HG03432 (cell line): ENCODE measurements at regions not wholly inside any gene's neighbourhood (a gene's known extent, or its start where the extent isn't known, plus 50 kb on each side); places are given as distances from the start of the nearest gene placed in this dataset.

Source experiments
- ATAC-seq: cut with Tn5 transposase; IDR thresholded peaks from one replicate; pipeline ENCODE4 v1.9.1; 2021; ENCODE audit warnings: mild to moderate bottlenecking, moderate library complexity; ENCODE audit not compliant: unreplicated experiment

DNA sequence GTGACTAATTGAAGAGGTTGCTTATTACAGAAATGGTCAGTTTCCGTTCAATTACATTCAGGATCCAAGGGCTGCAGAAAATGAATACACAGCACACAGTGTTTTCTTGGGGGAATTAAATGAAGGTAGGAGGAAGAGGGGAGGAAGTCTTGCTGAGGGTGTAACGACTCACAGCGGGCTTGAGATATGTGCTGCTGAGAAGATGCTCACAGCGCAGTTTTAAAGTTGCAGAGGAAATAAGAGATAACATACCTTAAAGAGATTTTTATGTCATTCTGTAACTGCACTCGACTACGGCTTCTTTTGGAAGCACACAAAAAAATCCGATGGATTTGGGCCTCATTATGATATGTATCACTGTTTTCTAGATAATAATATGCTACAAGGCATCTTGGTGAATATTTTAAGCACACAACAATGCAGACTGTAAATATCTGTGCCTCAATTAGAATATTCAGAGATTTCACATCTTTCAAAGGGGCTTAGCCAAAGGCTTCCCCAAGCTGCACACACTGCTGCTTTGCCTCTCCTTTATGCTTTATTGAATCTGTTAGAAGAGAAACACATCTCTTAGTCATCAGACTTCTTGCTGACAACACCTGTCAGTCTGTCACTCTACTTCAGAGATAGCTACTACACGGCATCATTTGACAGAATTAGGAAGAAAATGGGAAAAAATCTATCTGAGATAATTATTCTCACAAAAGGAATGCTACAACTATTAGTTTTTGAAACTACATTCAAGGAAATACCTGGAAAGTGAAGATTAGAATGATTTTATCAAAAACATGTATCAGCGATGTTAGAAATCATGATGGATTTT, 773.2 kb downstream of the OTOL1 start:
- no peak for ATAC-seq

DNA sequence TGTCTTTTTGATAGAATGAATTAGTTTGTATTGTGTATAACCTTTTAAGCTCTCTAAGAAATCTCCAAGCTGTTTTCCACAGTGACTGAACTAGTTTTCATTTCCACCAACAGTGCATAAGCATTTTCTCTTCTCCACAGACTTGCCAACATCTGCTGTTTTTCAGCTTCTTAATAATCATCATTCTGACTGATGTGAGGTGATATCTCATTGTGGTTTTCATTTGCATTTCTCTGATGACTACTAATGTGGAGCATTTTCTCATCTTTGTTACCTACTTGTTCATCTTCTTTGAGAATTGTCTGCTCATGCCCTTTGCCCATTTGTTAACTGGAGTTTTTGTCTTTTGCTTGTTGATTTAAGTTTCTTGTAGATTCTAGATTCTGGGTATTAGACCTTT, 777.5 kb downstream of the OTOL1 start:
- ATAC-seq, result no peak

DNA sequence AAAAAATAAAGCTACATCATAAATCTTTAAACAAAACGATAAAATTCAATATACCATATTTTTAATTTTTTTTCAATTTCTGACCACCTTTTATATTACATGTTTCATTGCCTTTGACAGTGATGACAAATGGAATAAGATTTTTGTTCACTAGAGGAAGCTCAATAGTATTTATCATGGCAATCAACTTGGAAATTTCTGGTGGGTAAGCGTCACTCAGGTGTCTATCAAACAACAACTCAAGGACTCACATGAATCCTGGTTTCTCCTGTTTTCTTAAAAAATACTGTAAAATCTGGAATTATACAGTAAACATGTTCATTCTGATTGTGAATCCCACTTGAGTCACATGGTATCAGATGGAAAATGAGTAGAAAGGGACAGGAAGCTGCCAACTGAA, 782.2 kb downstream of the OTOL1 start:
- ATAC-seq, result no peak

DNA sequence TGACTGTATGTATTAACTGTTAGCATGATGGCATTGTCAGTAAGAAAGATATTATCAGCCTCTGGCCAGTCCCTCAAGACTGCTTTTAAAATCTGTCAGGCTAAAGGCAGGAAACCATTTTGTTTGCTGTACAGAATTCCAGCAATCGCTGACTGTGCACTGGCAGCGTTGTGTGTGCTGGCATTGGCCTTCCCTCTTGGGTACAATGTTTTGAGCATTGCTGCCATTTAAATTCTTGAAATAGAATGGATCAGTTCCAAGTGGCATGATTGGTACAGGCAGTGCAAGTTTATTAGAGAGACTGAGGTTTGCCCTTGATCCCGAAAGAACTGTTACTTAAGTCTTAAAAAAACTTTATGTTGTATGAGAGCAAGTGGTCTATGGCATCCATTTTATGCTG, 788.7 kb downstream of the OTOL1 start:
- ATAC-seq, result no peak

DNA sequence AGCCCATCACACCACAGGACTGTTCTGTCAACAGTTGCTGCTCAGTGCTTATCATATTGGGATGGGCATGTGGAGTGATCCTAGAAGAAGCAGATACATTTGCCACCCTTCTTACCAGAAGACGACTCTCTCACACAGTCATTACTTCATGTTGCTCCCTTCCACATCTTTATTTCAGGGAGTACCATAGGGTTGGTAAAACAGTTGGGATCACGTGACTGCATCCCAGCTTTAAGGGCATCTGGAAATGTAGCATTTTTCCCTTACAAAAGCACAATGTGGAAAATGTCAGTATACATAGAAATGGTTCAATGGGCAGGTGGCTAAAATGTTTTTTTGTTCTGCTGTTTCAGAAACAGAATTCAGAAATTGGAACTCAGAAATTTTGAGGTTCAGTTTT, 791.0 kb downstream of the OTOL1 start:
- ATAC-seq, result no peak

DNA sequence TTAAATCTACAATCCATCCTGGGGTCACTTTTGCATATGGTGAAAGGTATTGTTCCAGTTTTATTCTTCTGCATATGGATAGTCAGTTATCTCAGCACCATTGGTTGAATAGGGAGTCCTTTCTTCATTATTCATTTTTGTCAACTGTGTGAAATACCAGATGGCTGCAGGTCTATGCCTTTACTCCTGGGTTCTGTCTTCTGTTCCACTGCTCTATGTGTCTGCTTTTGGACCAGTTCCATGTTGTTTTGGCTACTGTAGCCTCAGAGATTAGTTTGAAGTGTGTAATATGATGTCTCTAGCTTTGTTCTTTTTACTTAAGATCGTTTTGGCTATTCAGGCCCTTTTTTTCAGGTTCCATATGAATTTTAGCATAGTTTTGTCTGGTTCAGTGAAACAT, 795.8 kb downstream of the OTOL1 start:
- no peak for ATAC-seq

DNA sequence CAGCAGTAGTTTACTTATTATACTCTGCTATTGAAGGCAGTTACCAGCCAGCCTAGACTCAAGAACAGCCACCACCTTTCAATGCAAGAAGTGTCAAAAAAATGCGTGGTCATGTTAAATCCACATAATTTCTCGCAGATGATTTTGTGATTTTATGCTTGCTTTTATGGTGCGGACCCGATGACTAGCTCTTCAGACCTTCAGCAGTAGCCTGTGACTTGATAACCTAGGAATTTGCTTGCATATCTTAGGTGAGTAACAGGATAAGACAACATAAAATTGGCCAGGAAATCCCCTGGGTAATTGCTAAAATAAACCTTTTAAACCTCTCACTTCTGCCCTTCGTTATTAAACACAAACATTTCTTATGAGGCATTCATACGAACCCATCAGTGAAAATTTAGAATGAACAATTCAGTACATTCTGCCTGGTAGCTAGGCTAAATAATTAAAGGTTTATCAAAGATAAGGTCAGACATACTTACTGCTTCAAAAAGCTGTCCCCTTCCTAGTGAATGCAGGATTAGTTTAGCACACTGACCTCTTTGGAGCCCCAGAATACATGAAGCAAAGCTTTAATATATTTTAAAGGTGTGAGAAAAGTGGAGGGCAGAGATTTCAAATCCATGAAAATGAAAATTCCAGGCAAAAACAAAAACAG, 798.8 kb downstream of the OTOL1 start:
- ATAC-seq, result no peak

DNA sequence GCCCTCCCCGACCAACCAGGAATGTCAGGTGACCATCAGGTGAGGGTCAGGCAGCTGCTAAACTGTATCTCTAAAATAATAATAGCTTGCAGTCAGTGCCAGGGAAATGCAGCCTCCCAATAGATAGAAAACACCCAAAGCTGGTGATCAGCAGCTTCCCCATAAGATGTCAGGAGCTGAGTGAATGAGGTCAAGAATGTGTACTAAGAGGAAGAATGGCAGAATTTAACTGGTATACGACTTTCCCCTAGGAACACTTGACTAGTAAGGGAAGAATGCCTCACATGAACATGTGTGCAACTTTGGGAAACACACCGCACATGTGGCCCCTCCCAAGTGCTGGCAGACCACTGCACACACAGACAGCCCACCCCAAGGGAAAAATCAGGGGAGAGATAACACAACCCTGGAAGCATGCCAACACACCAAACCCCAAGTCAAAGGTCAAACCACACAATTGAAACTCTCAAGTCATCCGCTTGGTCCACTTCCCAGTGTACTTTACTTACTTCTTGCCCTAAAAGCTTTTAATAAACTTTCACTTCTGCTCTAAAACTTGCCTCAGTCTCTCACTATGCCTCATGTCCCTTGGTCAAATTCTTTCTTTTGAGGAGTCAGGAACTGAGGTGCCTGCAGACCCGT, 806.5 kb downstream of the OTOL1 start:
- ATAC-seq, result peak; percentile 55

DNA sequence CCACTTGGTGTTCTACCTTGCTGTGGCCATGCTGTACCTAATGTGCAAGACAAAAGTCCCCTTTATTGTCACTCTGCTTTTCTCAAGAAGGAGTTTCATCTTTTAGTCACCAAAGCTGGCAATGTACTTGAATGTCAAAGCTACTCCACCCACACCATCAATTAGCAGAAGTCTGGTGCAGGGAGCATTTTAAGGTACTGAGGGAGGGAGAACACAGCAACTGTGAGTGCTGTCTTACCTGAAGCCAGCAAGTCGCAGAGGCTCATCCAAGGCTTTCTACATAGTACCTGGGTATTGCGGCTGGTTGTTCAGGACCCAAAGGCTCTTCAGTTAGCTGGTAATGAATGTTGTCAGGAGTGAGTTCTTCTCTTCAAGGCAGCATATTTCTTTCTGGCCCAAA, 820.4 kb downstream of the OTOL1 start:
- ATAC-seq, result no peak

DNA sequence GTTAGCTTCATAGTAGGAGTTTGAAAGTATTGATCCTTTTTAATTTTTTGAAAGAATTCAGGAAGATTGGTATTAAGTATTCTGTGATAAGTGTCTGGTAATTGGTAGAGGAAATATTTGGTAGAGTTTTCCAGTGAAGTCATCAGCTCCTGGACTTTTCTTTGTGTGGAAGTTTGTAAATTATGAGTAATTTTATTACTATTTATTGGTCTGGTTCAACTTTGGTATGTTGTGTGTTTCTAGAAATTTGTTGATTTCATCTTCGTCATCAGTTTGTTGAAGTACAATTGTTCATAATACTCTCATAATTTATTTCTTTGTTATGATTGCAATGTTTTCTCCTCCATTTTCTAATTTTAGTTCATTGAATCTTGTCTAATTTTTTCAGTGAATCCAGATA, 832.0 kb downstream of the OTOL1 start:
- ATAC-seq, result no peak

DNA sequence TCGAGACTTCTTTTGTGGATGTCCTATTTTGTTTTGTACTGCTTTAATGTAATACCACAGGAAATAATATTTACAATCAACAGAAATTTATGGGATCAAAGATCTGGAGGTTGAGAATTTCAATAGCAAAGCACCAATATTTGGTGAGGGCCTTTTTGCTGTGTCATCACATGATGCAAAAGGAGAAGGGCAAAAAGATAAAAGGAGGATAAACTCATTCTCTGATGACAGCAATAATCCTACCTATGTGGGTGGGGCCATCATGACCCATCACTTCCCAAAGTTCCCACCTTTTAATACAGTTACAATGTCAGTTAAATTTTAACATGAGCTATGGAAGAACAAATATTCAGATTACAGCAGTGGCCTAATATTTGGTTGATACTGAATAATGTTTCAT, 832.9 kb downstream of the OTOL1 start:
- no peak for ATAC-seq

DNA sequence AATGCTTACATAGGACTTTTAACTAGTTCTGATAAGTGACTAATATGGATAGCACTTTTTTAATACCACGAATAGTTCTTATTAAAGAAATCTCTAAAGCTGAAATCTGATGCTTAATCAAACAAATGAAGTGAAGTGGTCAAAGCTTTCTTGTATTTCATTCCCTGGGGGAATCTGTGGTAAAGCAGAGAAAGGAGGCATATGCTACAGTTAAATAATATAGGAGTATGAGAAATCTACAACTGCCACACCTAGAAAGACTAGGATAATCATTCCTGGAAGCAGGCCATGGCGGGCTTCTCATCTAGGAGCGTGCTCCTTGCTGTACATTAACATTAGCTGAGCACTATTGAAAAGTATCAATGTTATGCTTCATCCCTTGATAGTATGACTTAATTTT, 835.7 kb downstream of the OTOL1 start:
- no peak for ATAC-seq

DNA sequence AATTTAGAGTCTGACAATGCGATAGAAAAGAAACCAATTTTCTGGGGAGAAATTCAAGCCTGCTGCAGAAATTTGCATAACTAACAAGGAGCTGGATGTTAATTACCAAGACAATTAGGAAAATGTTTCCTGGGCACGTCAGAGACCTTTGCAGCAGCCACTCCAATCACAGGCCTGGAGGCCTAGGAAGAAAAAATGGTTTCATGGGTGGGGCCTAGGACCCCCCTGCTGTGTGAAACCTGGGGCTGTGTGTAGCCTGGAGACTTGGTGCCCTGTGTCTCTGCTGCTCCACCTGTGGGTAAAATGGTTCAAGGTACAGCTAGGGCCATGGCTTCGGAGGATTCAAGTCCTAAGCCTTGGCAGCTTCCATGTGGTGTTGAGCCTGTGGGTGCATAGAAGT, 837.9 kb downstream of the OTOL1 start:
- no peak for ATAC-seq

DNA sequence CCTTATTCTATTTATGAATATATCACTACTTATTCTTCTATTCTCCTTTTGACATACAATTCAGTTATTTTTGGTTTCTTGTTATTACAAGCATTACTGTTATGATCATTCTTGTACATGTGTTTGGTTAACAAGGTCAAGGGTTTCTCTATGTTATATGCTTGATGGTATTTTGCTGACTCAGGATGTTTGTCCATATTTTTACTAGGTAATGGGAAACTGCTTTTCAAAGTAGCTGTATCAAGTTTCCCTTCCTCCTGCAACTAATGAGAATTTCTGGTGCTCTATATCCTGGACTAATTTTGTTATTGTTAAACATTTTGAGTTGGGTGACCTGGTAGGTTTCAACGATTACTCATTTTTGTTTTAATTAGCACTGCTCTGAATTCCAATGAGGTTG, 841.0 kb downstream of the OTOL1 start:
- ATAC-seq, result no peak

DNA sequence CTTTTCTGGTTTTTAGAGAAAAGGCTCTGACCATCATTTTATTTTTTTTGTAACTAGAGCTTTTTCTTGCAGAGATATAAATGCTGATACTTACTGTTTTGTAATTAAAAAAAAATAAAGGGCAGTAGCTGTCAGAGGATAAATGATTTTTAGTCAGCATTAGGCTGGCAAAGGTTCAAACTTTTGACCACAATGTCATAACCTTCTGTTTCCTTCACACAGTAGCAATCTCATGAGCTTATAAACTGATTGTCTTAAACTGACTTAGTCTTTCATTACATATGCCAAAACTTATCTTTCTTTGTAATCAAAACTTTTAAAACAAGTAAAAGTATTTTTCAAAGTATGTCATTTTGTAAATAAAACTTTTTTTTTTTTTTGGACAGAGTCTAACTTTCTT, 841.9 kb downstream of the OTOL1 start:
- no peak for ATAC-seq

DNA sequence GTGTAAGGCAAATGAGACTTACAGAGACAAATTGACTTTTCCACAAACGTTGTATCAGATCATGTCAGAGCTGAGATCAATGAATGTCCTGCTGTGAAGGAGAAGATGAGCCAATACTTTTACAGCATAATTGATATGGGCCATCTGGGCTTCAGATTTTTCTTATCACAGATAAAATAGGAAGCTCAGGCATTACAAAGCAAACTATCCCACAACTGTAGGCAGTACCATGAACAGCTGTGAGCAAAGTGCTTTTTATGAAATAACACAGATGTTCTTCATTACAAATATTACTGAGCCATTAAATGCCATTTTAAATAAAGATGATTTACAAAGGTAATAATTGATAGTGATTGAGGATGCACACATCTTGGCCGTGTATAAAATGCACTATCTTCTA, 852.3 kb downstream of the OTOL1 start:
- no peak for ATAC-seq

DNA sequence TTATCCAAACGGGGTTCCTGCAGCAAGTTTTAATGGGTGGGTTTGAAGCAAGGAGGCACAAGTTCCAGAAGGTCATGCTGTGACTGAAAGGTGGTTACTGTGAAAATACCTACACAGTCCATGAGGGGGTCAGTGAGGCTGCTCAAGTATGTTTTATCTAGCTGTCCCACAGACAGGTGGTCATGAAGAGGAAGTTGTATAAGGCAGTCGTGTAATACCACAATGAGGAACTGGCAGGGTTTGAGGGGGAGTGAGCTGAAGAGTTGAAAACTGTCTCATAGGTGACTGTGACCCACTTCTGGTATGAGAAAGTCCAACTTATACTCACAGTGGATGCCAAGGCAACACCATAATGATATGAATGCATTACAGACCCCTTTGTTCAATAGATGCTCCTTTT, 856.8 kb downstream of the OTOL1 start:
- ATAC-seq, result no peak

DNA sequence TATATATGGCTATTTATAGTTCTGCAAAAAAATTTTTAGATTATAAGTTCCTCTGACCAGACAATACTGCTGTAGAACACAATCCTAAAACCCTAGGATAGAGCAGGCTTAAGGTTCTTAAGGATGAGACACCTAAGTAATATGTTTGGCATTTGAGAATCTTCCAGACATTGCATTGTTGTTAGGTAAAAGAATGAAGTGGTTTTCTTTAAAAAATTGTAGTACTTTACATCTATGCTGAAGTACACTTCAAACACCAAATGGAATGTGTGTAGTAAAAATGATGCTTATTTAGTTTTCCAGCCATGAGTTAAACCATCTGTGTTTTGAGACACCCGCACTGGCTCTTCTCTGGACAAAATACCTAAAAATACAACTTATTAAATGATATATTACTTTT, 857.7 kb downstream of the OTOL1 start:
- no peak for ATAC-seq

DNA sequence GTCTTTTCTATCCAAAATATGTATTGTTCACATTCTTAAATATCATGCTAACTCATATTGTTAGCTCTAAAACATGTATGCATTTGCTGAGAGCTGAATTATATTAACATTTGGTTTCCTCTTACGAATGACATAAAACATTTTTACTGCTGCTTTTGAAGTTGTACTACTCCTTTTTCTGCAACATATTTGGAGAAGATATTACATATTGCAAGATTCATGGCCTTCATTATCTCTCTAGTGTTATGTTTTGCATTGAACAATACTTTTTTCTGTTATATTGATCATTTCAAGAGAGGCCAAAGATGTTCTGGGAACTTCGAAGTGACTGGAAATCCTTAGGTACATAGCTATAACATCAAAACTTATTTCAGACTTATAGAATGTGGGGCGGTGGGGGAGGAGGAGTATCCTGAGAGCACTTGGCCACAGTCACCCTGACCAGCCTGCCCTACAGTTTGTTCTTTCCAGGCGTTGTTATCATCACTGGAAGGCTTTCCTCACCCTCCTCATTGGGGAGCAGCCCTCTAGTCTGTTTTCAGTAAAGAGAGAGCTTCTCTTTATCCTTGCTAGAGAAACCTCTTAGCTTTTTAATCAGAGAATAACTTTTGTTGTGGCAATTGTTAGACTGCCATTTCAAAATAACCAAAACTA, 868.6 kb downstream of the OTOL1 start:
- no peak for ATAC-seq

DNA sequence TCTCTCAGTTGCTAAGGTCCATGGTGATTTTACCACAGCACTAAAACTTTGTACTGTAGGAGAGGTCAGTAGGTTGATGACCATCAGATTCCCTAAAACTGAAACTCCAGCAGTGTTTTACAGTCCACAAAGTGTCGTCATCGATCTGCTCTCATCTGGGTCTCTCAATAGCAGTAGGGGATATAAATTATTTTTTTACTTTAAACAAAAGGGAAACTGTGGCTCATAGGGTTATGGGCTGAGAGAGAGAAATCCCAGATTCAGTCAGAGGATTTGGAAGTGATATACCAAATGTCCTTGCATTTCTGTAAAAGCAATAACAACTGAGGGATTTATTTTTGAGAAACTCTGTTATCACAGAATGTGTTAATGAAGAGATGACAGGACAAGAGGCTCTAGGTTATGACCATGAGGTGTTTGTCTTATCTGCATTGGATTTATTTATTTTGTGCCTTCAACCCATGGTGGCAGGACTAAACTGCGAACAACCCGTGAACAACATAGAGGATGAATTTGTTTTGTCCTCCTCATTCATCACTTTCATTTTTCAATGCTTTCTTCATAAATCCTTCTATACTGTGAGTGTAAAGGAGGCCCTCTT, 869.7 kb downstream of the OTOL1 start:
- ATAC-seq, result no peak
